SK-N-SH (cell line): ENCODE measurements at regions not wholly inside any gene's neighbourhood (a gene's known extent, or its start where the extent isn't known, plus 50 kb on each side); places are given as distances from the start of the nearest gene placed in this dataset.
A peak's percentile ranks its signal among the peaks of the same experiment; 100 is the strongest.

Source experiments
- CTCF ChIA-PET: fragments of 300-600, 350-600 bp; formaldehyde crosslinking; extraction: SDS; loops from one replicate; lab custom pipeline; 2021; lab: Yijun Ruan, JAX
- POLR2A ChIA-PET: fragments of 350-600 bp; sonication (Branson Sonifier 250); formaldehyde crosslinking; extraction: SDS; loops from one replicate; lab custom pipeline; 2020; ENCODE audit warnings: antibody characterized with exemption, inconsistent platforms; lab: Yijun Ruan, JAX
- DNase-seq: peaks from one replicate; pipeline ENCODE4 v3.0.0; 2012
- H2AFZ ChIP-seq: fragments of 200-600 bp; sonication (generic); 2 replicates; pipeline ENCODE4 v1.8.1; 2016; ENCODE audit warnings: antibody characterized with exemption, mild to moderate bottlenecking, low read depth
- H3F3A ChIP-seq: fragments of 200-600 bp; sonication (generic); replicated peaks from 2 replicates; pipeline ENCODE3; 2016; ENCODE audit warnings: antibody characterized with exemption, mild to moderate bottlenecking; ENCODE audit not compliant: insufficient read depth
- H3K27ac ChIP-seq, 2 experiments: fragments of 200-500 bp in 1 of 2; fragments of 200-600 bp in 1 of 2; sonication (Bioruptor generic) in 1 of 2; sonication (generic), shearing (Covaris generic) in 1 of 2; 2 replicates each; pipeline versions ENCODE4 v1.5.1 to v1.6.1; 2014 to 2016; ENCODE audit warnings: low read depth in 2 of 2, inconsistent platforms in 1 of 2, low read length in 1 of 2, mild to moderate bottlenecking in 1 of 2, mixed read lengths in 1 of 2
- H3K27me3 ChIP-seq: fragments of 200-600 bp; sonication (generic), shearing (Covaris generic); 2 replicates; pipeline ENCODE4 v1.6.1; 2016; ENCODE audit warnings: mixed run types; ENCODE audit not compliant: insufficient read depth
- H3K36me3 ChIP-seq, 2 experiments: fragments of 200-500 bp in 1 of 2; fragments of 200-600 bp in 1 of 2; sonication (Bioruptor generic) in 1 of 2; sonication (generic) in 1 of 2; replicated peaks in 1 of 2; 2 replicates each; pipeline versions ENCODE3 to v1.5.1; 2014 to 2016; ENCODE audit warnings: low read length in 1 of 2, mild to moderate bottlenecking in 1 of 2; ENCODE audit not compliant: insufficient read depth in 2 of 2, control insufficient read depth in 1 of 2
- H3K4me1 ChIP-seq, 2 experiments: fragments of 200-500 bp in 1 of 2; fragments of 200-600 bp in 1 of 2; sonication (Bioruptor generic) in 1 of 2; sonication (generic), shearing (Covaris generic) in 1 of 2; 2 replicates each; pipeline versions ENCODE4 v1.5.1 to v1.6.1; 2014 to 2016; ENCODE audit warnings: low read depth in 1 of 2, low read length in 1 of 2, mixed run types in 1 of 2; ENCODE audit not compliant: insufficient read depth in 2 of 2, control insufficient read depth in 1 of 2
- H3K4me2 ChIP-seq: fragments of 200-600 bp; sonication (generic), shearing (Covaris generic); 2 replicates; pipeline ENCODE4 v1.6.1; 2017; ENCODE audit warnings: mixed run types
- H3K4me3 ChIP-seq, 2 experiments: fragments of 200-500 bp in 1 of 2; fragments of 200-600 bp in 1 of 2; sonication (Bioruptor generic) in 1 of 2; sonication (generic), shearing (Covaris generic) in 1 of 2; 2 replicates each; pipeline versions ENCODE4 v1.5.1 to v1.8.1; 2014 to 2016; ENCODE audit warnings: low read depth in 2 of 2, inconsistent platforms in 1 of 2, low read length in 1 of 2, mild to moderate bottlenecking in 1 of 2, mixed read lengths in 1 of 2, moderate library complexity in 1 of 2
- H3K79me2 ChIP-seq: fragments of 200-600 bp; sonication (generic); 2 replicates; pipeline ENCODE4 v1.8.1; 2017; ENCODE audit warnings: mild to moderate bottlenecking; ENCODE audit not compliant: insufficient read depth
- H3K9ac ChIP-seq: fragments of 200-600 bp; sonication (generic); 2 replicates; pipeline ENCODE4 v1.6.1; 2017; ENCODE audit warnings: mixed run types
- H3K9me2 ChIP-seq: fragments of 200-600 bp; sonication (generic); 2 replicates; pipeline ENCODE4 v1.6.1; 2017; ENCODE audit warnings: mixed run types
- H3K9me3 ChIP-seq: fragments of 200-600 bp; sonication (generic); 2 replicates; pipeline ENCODE4 v1.6.1; 2017; ENCODE audit warnings: mixed run types, mild to moderate bottlenecking, moderate library complexity
- H4K20me1 ChIP-seq: fragments of 200-600 bp; sonication (generic); 2 replicates; pipeline ENCODE4 v1.6.1; 2017; ENCODE audit warnings: mild to moderate bottlenecking, mixed run types; ENCODE audit not compliant: insufficient read depth
- FOSL2 ChIP-seq: IDR thresholded peaks from 2 replicates; pipeline ENCODE4 v1.4.0; 2012; ENCODE audit warnings: low read depth, mild to moderate bottlenecking, moderate library complexity, borderline replicate concordance
- NFIC ChIP-seq: IDR thresholded peaks from 2 replicates; pipeline ENCODE4 v1.4.0; 2012; ENCODE audit warnings: borderline replicate concordance
- NRF1 ChIP-seq: IDR thresholded peaks from 2 replicates; pipeline ENCODE4 v1.6.1; 2012; ENCODE audit warnings: low read depth, mild to moderate bottlenecking, low read length
- POLR2AphosphoS5 ChIP-seq: IDR thresholded peaks from 2 replicates; pipeline ENCODE4 v1.6.1; 2012; ENCODE audit warnings: low read depth, low read length
- RCOR1 ChIP-seq: fragments of 150-350 bp; IDR thresholded peaks from 2 replicates; pipeline ENCODE4 v1.6.1; 2017; ENCODE audit warnings: antibody characterized with exemption, low read length
- RFX5 ChIP-seq: IDR thresholded peaks from 2 replicates; pipeline ENCODE4 v1.6.1; 2012; ENCODE audit warnings: mild to moderate bottlenecking, improper control_type of control experiment, low read length
- RXRA ChIP-seq: IDR thresholded peaks from 2 replicates; pipeline ENCODE4 v1.4.0; 2012; ENCODE audit warnings: low read depth, mild to moderate bottlenecking, borderline replicate concordance
- SIN3A ChIP-seq: IDR thresholded peaks from 2 replicates; pipeline ENCODE4 v1.6.1; 2012; ENCODE audit warnings: low read depth, mild to moderate bottlenecking, low read length, moderate library complexity, borderline replicate concordance
- TAF1 ChIP-seq: IDR thresholded peaks from 2 replicates; pipeline ENCODE4 v1.6.1; 2012; ENCODE audit warnings: low read depth, mild to moderate bottlenecking, low read length, moderate library complexity, borderline replicate concordance
- TCF12 ChIP-seq: IDR thresholded peaks from 2 replicates; pipeline ENCODE4 v1.4.0; 2012
- YY1 ChIP-seq: IDR thresholded peaks from 2 replicates; pipeline ENCODE4 v1.4.0; 2012; ENCODE audit warnings: low read depth, mild to moderate bottlenecking
- WGBS: methylation state at CpG from one replicate; pipeline ENCODE4 v1.1.6; 2017; ENCODE audit warnings: low lambda C conversion rate; 5-methylcytosine and 5-hydroxymethylcytosine counted together
- TF ChIP-seq, protein P1 (sequence below): fragments of 200-600 bp; sonication (generic); IDR thresholded peaks from 2 replicates; pipeline ENCODE4 v1.6.1; 2017; ENCODE audit warnings: antibody characterized with exemption, mild to moderate bottlenecking, moderate library complexity
- TF ChIP-seq, protein P2 (sequence below): IDR thresholded peaks from 2 replicates; pipeline ENCODE4 v1.4.0; 2012; ENCODE audit warnings: low read depth, borderline replicate concordance
- TF ChIP-seq, protein P3 (sequence below): IDR thresholded peaks from 2 replicates; pipeline ENCODE4; 2012

DNA sequence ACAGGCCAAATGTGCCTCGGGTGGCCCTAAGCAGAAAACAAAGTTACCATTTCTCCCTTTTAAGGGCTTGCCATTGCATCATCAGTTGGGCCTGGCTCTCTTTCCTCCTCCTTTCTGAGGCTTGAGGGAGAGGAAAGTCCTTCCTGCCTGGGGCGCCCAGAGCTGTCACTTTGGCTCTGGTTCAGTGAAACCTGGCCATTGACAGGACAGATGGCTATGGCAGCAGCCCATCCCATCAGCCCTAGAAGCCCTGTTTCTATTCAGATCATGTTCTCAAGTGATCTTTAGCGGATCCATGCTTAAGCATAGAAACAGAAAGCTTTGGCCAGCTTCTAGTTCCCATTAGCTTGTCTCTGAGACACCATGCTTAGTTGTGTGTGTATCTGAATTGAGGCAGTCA, 293.4 kb downstream of the YTHDC2 start:
- ChIA-PET CTCF (interaction anchor here (0.8 kb wide), 1 partner anchor 18 kb away, joined by 3 read pairs; no protein-coding TSS in a partner anchor), POLR2A (interaction anchor here (0.5 kb wide), 1 partner anchor 59 kb away, joined by 4 read pairs; no protein-coding TSS in a partner anchor)
- no peaks in the 10 kb centered on the region for H3K9me3 ChIP-seq
- no peak overlapping the region for H3K4me3 ChIP-seq
- H3K4me2 ChIP-seq: peak overlapping the region; percentile 48; the same call in 1 of the 2 replicates
- H3K9me2 ChIP-seq: no peaks in the 10 kb centered on the region
- no peaks in the 10 kb centered on the region for H3K79me2 ChIP-seq
- no peaks in the 10 kb centered on the region for H3K4me1 ChIP-seq
- H3K27ac ChIP-seq: no peak overlapping the region
- no peaks in the 10 kb centered on the region for H3K36me3 ChIP-seq
- 49% methylated on average over 2 of the region's 3 CpGs for WGBS
- H2AFZ ChIP-seq: peak overlapping the region; percentile 75
- no peaks in the 10 kb centered on the region for H4K20me1 ChIP-seq
- no peak overlapping the region for H3K9ac ChIP-seq
- H3F3A ChIP-seq: peaks cover 8% of the 10 kb centered on the region
- DNase-seq: no peak
- TF ChIP-seq, protein P1, sequence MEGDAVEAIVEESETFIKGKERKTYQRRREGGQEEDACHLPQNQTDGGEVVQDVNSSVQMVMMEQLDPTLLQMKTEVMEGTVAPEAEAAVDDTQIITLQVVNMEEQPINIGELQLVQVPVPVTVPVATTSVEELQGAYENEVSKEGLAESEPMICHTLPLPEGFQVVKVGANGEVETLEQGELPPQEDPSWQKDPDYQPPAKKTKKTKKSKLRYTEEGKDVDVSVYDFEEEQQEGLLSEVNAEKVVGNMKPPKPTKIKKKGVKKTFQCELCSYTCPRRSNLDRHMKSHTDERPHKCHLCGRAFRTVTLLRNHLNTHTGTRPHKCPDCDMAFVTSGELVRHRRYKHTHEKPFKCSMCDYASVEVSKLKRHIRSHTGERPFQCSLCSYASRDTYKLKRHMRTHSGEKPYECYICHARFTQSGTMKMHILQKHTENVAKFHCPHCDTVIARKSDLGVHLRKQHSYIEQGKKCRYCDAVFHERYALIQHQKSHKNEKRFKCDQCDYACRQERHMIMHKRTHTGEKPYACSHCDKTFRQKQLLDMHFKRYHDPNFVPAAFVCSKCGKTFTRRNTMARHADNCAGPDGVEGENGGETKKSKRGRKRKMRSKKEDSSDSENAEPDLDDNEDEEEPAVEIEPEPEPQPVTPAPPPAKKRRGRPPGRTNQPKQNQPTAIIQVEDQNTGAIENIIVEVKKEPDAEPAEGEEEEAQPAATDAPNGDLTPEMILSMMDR: no peak
- TF ChIP-seq RXRA (no peak), POLR2AphosphoS5 (no peak), YY1 (no peak), RCOR1 (no peak), TAF1 (no peak), SIN3A (no peak), RFX5 (no peak), NRF1 (no peak), NFIC (no peak)
- TF ChIP-seq, protein P2, sequence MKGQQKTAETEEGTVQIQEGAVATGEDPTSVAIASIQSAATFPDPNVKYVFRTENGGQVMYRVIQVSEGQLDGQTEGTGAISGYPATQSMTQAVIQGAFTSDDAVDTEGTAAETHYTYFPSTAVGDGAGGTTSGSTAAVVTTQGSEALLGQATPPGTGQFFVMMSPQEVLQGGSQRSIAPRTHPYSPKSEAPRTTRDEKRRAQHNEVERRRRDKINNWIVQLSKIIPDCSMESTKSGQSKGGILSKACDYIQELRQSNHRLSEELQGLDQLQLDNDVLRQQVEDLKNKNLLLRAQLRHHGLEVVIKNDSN: no peak
- TF ChIP-seq, protein P3, sequence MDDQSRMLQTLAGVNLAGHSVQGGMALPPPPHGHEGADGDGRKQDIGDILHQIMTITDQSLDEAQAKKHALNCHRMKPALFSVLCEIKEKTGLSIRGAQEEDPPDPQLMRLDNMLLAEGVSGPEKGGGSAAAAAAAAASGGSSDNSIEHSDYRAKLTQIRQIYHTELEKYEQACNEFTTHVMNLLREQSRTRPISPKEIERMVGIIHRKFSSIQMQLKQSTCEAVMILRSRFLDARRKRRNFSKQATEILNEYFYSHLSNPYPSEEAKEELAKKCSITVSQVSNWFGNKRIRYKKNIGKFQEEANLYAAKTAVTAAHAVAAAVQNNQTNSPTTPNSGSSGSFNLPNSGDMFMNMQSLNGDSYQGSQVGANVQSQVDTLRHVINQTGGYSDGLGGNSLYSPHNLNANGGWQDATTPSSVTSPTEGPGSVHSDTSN: no peak
- no peaks in the 10 kb centered on the region for H3K27me3 ChIP-seq

DNA sequence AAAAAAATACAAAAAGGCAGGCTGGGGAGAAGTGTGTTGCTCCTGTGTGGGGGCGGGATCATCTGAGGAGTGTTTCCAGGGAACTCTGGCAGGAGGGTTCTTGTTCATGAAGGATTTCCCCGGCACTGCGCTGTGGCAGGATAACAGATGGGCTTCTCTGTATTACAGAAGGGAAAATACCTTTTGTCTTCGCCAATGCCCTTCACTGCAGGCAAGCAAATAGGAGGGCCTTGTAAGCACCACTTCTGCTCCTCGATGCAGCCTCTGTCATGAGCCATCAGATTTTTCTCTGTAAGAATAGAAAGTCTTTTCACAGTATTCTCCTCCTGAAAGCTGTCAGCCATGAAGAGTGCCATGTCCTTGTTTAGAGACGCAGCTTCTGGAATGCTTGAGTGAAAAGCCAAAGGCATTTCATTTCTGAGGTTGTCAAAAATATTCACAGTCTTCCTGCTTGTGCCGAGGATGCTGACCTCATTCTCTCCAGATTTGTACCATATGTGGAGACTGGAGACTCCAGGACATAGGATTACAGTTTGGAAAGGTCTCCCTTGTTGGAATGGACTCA, 294.0 kb downstream of the YTHDC2 start:
- Histone ChIP-seq H2AFZ (peak overlapping the region; percentile 75), H3K9ac (no peak overlapping the region), H3K4me2 (peak overlapping the region; percentile 48), H3K4me1 (no peaks in the 10 kb centered on the region), H3K9me3 (no peaks in the 10 kb centered on the region), H3K27me3 (no peaks in the 10 kb centered on the region), H3F3A (peaks cover 8% of the 10 kb centered on the region), H3K9me2 (no peaks in the 10 kb centered on the region), H4K20me1 (no peaks in the 10 kb centered on the region), H3K4me3 (no peak overlapping the region; a peak in 1 of 4 replicates), H3K36me3 (no peaks in the 10 kb centered on the region), H3K27ac (no peak overlapping the region), H3K79me2 (no peaks in the 10 kb centered on the region)
- ChIA-PET POLR2A (no interaction called here), CTCF (interaction anchor here (0.8 to 1.6 kb wide), 4 partner anchors 10 to 643 kb away, joined by 3 read pairs; no protein-coding TSS in a partner anchor)
- 13% methylated on average over 7 of the region's 7 CpGs for WGBS
- TF ChIP-seq FOSL2 (no peak), TCF12 (peak; percentile 55; the same call in 1 of the 2 replicates)
- no peak for DNase-seq
